ENCODE measurements at regions not wholly inside any gene's neighbourhood (a gene's known extent, or its start where the extent isn't known, plus 50 kb on each side); places are given as distances from the start of the nearest gene placed in this dataset.

- Histone ChIP-seq H3K4me3 (no peak overlapping the region), H3K9me3 (no peaks in the 10 kb centered on the region), H3K27me3 (no peaks in the 10 kb centered on the region), H3K27ac (no peak overlapping the region), H3K4me1 (no peaks in the 10 kb centered on the region), H3K36me3 (no peaks in the 10 kb centered on the region)
- no peak for DNase-seq
- TF ChIP-seq, protein P1, sequence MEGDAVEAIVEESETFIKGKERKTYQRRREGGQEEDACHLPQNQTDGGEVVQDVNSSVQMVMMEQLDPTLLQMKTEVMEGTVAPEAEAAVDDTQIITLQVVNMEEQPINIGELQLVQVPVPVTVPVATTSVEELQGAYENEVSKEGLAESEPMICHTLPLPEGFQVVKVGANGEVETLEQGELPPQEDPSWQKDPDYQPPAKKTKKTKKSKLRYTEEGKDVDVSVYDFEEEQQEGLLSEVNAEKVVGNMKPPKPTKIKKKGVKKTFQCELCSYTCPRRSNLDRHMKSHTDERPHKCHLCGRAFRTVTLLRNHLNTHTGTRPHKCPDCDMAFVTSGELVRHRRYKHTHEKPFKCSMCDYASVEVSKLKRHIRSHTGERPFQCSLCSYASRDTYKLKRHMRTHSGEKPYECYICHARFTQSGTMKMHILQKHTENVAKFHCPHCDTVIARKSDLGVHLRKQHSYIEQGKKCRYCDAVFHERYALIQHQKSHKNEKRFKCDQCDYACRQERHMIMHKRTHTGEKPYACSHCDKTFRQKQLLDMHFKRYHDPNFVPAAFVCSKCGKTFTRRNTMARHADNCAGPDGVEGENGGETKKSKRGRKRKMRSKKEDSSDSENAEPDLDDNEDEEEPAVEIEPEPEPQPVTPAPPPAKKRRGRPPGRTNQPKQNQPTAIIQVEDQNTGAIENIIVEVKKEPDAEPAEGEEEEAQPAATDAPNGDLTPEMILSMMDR (IDR thresholded peaks at IDR 0.05): no peak
- TF ChIP-seq POLR2A (IDR thresholded peaks at IDR 0.05): no peak
These were observed 297.1 kb upstream of the TBX3 start for GRCh38 chr12:114981036-114981435.

DNA sequence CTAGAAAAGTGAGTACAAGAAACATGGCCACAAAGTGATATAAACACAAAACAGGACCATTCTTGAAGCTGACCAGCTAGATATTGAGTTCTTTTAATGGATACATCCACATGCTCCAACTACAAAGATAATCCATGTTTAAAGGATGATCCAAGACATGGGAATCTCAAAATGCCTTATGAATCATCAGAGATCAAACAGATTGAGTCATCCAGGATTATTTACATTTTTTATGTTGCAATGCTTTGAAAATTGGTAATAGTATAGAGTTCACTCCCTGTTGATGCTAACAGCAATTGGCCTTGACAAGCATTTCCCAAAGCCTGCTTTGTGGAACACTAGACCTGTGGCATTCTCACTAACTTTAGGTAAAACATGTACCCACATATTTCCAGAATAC, 293.0 kb upstream of the TBX3 start:
- no peak for DNase-seq
- H3K4me1 ChIP-seq: no peaks in the 10 kb centered on the region
- no peaks in the 10 kb centered on the region for H3K36me3 ChIP-seq
- no peak overlapping the region for H3K27ac ChIP-seq
- TF ChIP-seq, protein P1 (IDR thresholded peaks at IDR 0.05): no peak
- no peak for TF ChIP-seq POLR2A (IDR thresholded peaks at IDR 0.05)
- H3K9me3 ChIP-seq: no peaks in the 10 kb centered on the region
- H3K27me3 ChIP-seq: no peaks in the 10 kb centered on the region
- no peak overlapping the region for H3K4me3 ChIP-seq

DNA sequence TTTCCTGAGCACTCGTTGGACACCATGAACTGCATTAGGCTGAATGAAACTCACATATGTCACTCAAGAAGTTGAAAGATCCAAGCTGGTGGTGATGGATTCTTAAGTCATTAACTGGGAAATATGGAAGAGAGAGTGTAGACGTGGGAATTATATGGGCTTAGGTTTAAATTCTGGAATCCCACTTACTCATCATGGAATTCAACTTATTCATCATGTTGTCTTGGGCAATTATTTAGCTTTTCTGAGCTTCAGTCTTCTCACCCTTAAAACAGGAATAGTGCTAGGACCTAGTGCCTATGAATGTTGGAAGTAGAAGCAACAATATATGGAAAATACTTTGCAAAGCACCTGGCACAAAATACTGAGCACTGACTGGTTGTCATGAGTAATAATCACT, 292.4 kb upstream of the TBX3 start:
- TF ChIP-seq, protein P1 (IDR thresholded peaks at IDR 0.05): no peak
- TF ChIP-seq POLR2A (IDR thresholded peaks at IDR 0.05): no peak
- no peaks in the 10 kb centered on the region for H3K27me3 ChIP-seq
- H3K36me3 ChIP-seq: no peaks in the 10 kb centered on the region
- no peaks in the 10 kb centered on the region for H3K9me3 ChIP-seq
- DNase-seq: no peak
- H3K4me3 ChIP-seq: no peak overlapping the region
- no peak overlapping the region for H3K27ac ChIP-seq
- H3K4me1 ChIP-seq: no peaks in the 10 kb centered on the region

GRCh38 chr12:114975640-114976310, 291.8 kb upstream of the TBX3 start:
- Histone ChIP-seq H3K36me3 (no peaks in the 10 kb centered on the region), H3K4me1 (no peaks in the 10 kb centered on the region), H3K27me3 (no peaks in the 10 kb centered on the region), H3K27ac (no peak overlapping the region), H3K4me3 (no peak overlapping the region), H3K9me3 (no peaks in the 10 kb centered on the region)
- no peak for TF ChIP-seq POLR2A (IDR thresholded peaks at IDR 0.05)
- TF ChIP-seq, protein P1 (IDR thresholded peaks at IDR 0.05): no peak
- DNase-seq: no peak

- no peak overlapping the region for H3K27ac ChIP-seq
- no peaks in the 10 kb centered on the region for H3K4me1 ChIP-seq
- no peak for TF ChIP-seq POLR2A (IDR thresholded peaks at IDR 0.05)
- TF ChIP-seq, protein P1 (IDR thresholded peaks at IDR 0.05): no peak
- no peaks in the 10 kb centered on the region for H3K9me3 ChIP-seq
- H3K36me3 ChIP-seq: no peaks in the 10 kb centered on the region
- H3K27me3 ChIP-seq: no peaks in the 10 kb centered on the region
- DNase-seq: no peak
- H3K4me3 ChIP-seq: no peak overlapping the region
These were observed 291.1 kb upstream of the TBX3 start for GRCh38 chr12:114974826-114975639.

Data from Peyer's patch (tissue), 4 donors.